D341Med (cell line): ENCODE measurements at regions not wholly inside any gene's neighbourhood (a gene's known extent, or its start where the extent isn't known, plus 50 kb on each side); places are given as distances from the start of the nearest gene placed in this dataset.

Source experiments
- DNase-seq: peaks from one replicate; pipeline ENCODE4 v3.0.0; 2012; ENCODE audit warnings: low spot score

DNA sequence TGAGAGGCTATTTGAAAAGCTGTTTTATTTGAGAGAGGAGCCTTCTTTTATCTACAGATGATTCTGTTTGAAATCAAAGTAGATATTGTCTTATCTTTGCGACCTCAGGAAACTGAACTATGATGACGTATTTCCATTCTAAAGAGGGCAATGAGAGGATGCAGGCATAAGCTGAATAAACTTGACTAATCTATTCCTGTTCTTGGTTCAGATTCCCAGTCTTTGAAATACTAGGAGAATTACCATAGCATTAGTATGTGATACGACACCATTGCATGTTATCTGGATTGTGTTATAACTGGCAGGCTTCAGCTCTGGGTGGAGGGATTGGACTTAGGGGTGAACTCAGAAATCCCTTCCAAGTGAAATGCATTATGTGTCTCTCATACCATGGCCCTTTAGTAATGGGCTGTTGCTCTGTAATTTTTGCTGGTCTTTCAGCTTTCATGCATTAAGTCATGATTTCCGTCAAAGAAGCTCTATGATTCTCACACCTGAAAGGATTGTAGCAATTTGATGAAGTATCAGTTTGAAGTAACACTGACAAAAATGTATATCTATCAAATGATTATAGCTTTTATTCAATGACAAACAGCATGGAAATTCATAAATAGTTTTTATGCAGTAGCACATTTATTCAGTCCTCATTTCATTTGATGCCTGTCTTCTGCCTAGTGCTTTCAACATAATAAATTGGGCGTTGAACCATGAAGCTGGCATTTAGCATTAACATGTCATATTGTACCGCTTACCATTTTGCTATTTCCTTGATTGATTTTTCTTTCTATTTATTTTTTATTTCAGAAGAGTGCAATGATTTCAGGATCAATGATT is 138.4 kb upstream of the SPACA1 start:
- no peak for DNase-seq

DNA sequence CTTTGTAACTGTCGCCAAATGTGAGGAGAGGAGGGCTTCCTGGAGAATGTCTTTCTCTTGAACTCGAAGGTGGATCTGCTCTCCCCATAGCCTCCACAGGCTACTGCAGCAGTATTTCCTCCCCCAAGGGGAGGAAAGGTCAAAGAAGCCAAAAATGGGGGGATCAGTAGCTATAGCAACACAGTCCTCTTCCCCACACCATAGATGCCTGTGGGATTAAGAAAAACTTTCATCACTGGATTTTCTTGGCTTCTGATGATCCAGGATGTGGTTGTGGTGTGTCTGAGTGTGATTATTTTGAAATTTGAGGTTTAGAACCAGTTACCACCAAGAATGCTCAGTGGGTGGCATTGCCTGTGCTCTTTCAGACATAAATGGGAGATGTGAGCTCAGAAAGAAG is 140.1 kb upstream of the SPACA1 start:
- DNase-seq, result no peak

DNA sequence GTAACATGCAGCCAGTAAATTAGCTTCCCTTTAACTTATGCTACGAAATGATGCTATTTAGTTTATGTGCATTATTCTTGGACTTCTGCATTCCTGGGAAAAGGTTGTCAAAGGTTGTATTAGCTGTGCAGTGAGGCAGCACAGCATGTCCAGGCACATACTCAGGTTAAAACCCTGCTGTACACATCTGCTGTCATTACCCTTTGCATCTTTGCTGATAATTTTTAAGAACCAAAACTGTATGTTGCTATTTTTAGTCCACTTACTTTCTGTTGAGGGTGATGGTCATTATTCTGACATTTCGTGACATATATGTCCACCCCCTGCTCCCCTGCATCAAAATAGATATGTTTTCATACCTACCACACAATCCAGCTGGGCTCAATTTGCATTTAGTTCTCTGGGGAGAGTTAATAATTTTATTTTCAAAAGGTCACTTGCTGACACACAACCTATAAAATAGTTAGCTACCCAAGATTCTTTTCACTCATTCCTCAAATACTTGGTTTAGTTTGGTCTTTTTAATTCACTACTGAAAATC is 142.5 kb upstream of the SPACA1 start:
- no peak for DNase-seq

DNA sequence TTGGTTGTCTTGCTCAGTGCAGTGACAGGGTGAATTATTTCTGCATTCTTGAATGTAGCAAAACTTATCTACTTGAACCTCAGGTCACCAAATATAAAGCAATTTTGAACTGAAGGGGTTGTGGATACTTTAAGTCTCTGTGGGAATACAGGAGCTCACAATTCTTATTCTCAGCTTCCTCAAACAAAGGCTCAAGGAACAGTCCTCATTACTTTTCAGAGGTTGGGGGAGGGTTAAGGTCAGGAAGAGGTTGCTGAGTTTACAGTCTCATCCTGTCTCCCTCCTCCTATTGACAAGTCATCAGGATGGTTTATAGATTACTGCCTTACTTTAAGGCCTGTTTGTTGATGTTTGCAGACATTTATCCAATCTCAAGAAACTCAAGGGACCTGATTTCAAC is 143.6 kb upstream of the SPACA1 start:
- DNase-seq, result no peak

DNA sequence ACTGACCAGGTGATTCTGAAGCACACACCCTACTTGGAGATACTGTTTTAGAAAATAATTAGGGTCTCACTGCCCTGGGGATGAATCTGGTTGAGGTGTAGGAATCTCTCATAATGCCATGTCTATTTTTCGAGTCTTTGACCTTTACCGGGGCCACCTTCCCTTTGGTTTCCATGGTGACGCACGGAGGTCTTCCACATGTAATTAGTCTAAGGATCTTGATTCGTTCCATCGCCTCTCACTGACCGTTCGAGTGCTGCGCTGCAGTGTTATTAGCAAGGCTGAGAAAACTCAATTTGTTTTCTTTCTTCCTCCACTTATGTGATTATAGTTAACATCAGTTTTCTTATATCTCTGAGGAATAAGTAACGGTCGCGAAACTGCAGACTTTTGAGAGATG is 144.3 kb upstream of the SPACA1 start:
- no peak for DNase-seq

DNA sequence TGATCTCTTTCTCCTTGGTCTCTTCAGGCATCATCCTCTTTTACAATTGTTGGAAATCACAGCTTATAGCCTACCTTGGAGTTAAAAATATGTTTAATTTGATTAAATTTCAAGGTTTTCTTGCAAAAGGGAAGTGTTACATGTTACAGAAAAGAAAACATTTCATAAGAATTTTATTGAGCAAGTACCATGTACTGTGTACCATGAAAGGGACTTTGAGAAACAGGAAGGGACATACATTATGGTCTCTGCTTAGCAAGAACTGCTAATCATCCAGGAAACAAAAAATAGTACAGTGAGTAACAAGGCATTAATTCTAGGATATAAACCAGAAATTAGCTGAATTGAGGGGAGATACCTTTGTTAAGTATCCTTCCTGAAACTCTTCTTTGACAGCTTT is 145.3 kb upstream of the SPACA1 start:
- DNase-seq, result no peak

DNA sequence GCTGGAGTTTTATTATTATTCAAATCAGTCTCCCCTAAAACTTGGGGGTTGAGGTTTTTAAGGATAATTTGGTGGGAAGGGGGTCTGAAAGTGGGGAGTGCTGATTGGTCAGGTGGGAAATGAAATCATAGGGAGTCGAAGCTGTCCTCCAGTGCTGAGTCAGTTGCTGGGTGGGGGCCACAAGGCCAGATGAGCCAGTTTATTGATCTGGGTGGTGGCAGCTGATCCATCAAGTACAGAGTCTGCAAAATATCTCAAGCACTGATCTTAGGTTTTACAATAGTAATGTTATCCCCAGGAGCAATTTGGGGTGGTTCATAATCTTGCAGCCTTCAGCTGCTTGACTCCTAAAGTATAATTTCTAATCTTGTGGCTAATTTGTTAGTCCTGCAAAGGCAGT is 146.0 kb upstream of the SPACA1 start:
- no peak for DNase-seq

DNA sequence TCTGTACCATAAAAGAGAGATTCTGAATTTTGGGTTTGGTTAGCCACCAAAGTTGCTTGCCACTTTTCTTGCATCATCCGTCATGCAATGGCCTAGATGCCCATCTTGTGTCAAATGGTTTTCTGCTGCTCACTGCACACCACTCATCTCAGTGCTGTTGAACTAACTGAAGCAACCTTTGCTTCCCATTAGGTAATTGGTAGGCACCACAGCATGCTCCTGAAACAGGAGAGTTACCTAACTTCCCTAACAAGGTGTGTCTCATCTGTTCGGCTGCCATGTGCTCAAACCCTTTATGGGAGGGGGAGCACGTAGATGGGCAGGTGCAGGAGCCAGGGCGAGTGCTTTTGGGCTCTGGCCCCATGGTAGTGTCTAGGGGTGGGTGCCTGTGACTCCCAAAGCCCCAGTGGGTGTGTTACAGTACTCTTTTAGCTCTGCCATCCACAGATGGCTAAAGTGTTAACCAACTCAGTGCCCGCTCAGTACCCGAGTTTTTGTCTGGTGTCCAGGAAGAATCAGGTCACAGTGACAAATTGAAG is 147.4 kb upstream of the SPACA1 start:
- DNase-seq, result no peak

DNA sequence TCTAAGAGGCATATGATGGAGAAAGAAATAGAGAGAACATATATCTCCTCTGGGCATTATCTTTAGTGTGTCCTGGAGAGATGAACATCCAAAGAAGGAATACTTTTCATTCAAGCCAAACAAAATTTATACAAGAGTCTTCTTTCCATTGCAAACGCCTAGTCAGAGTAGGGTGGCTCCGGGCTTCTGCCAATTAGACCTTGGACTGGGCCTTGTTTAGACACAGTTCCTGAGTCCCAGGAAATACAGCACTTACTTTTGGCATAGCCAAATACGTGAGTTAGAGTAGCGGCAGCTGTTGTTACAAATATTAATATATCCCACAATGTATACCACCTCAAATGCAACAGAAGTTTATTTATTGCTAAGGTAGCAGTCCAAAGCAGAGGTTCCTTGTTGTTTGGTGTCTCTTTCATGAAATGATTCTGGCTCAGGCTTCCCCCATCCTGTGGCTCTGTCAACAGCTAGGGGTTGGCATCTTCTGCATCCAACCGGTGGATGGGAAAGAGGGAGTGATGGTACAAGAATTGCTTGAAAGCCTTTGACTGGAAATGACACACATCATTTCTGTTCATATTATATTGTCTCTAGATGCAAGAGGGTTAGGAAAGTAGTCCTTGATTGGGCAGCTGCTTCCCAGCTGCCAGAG is 148.0 kb upstream of the SPACA1 start:
- DNase-seq, result no peak

DNA sequence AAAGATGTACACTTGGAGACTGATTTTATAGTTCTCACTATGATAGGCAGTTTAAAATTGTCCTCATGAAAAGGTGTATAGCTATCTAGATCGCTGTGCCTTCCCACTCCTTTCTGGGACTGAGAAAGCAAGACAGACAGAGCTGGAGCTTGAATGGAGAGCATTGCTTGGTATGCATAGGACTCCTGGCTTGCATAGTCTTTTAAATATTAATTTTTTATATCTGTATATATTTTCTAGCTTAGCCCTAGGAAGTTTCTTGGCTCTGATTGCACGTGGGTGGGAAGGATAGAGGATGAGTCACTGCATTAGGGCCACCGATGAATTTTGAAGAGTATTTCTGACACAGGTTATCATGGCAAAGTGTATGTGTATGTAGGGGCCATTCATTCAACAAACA is 150.0 kb upstream of the SPACA1 start:
- no peak for DNase-seq

DNA sequence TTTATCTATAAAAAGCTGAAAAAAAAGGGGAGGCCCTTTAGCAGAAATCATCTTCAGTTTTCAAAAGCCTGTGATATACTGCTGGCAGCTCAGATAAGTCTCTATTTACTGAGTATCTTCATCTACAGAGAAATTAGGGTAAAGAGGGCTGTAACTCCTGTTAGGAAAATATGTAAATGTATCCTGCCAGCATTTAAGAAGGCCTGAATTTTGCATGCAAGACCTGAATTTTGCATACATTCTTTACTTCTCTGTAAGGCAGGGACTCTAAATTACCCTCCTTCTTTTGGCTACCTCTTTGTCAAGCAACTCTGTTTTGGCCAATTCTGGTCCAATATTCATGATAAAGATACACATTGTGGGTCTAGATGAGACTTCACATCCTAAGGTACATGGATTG is 150.6 kb upstream of the SPACA1 start:
- no peak for DNase-seq

DNA sequence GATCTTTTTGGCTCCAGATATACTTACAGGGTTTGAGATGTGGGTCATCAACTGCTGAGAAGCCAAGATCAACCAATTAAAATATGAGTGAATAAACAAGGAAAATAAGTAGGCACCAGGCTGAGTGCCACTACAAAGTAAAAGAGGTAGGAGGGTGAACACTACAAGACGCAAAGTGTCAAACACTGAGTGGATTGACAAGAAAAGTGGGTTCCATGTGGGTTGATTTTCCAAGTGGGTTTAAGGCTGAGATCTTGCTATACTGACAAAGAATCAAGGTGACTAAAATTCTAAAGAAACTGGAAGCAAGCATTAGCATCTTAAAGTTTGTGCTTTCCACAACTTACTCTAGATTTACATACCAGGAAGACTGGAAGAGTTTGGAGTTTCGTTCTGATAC is 160.4 kb upstream of the SPACA1 start:
- DNase-seq, result no peak

DNA sequence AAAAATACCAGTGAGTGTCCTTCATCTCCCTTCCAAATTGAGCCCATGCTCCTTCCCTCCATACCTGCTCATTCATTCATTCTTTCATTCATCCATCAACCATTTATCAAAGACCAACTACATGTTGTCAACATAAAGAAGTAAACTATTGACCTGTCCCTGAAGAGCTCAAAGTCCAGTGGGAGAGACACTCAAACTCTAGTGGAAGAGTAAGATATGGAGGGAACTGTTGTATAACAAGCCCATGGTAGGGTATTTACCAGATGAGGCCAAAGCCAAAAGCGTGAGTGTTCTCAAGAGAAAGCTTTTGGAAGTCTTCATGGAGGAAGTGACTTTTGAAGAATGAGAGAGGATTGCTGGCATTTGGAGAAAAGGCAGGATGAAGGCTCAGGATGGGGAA is 163.4 kb upstream of the SPACA1 start:
- DNase-seq, result no peak

DNA sequence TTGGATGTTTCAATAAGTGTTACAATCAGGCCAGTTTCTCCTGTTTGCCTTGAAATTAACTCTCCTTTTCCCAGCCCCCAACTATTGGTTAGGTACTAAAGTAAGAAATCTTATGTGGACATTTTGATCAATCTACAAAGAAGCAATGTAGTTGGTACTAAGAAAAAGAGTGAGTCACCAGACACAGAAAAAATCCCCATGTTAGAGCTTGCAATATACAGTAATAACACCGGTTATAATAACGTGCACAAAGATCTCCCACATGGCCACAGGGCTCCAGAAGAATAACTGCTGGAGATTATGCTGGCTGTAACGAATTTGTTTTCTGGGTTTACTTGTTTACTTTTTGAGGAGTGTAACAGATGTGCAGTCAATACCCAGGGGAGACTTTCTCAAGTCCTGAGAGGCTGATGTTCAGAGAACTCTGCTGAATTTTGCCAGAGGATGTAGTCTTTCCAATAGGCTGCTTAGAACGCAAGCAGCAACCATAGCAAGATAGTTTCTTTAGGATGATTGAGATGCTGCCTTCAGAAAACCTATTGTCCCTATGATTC is 166.2 kb upstream of the SPACA1 start:
- DNase-seq, result no peak

DNA sequence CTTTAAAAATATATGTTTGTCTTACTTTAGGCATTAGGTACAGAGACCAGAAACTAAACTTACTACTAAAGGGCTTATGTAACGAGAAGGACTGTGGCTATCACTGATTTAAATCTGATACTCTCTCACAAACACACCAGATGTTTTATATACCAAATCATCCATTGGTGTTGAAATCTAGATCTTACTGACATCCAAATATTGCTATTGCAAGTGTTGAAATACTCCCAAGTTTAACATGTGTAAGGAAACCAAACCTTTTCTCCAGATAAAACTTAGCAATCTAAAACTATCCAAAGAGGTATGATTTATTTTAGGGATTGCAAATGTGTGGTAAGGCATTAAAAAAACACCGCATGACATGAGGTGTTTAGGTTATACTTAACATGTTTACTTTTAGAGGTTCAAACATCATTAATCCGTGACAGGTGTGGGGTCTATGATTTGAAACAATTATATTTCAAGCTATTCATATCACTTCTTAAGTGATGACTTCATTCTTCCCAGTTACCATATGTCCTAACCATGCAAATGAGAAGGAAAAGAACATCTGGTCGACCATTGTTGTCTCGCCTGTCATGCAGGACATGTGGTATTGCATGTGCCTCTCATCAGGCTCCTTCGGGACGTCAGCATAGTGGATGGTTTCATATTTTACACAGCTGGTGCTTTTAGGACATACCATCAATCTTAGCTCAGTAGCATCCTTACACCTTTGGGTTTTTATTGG is 168.3 kb upstream of the SPACA1 start:
- peak; percentile 33 for DNase-seq

DNA sequence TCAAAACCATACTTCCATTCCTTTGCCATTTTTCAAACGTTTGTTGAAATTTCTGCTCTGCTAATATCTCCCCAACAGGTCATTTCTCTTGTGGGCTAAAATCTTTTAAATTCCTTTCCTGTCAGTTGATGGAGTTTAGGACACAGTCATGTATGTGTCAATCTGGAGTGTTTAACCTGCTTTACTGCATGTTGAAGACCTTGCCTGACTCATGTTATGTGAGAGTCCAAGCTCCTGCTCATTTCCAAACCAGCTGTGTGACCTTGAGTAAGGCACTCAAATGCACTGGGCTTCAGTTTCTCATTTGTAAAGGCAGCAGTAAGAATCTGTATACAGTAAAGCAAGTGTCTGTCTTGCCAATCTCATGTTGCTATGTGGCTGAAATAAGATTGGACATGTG is 171.9 kb upstream of the SPACA1 start:
- DNase-seq, result no peak

DNA sequence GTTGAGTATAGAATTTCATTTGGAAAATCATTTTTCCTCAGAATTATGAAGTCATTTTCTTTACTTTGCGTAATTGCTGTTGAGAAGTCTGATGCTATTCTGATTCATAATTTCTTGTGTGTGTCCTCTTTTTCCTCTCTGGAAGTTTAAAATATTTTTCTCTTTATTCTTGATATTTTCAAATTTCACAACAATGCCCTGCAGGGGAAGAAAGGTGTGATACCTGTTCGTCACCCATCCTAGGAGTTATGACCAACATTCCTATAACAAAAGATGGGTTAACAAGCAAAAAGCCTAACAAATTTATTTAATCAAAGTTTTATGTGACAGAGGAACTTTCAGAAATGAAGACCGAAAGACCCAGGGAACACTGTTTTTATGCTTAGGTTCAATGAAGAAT is 171.5 kb upstream of the AKIRIN2 start:
- no peak for DNase-seq

DNA sequence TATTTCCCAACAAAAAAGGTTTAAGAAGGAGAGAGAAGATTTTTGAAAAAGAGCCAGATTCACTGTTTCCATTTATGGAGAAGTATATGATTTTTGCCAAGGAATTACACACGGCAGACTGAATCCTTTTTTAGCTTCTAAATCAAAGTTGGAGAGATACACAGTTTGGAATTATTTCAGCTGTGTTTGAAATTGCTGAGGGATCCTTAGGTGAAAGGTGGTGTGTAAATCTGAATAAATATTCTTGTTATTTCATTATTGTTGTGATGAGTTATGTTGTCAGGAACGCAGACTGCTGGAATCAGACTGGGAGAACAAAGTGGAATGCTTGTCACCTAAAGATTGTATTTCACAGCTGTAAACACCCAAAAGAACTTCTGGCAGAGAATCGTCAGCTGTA is 168.5 kb upstream of the AKIRIN2 start:
- no peak for DNase-seq

DNA sequence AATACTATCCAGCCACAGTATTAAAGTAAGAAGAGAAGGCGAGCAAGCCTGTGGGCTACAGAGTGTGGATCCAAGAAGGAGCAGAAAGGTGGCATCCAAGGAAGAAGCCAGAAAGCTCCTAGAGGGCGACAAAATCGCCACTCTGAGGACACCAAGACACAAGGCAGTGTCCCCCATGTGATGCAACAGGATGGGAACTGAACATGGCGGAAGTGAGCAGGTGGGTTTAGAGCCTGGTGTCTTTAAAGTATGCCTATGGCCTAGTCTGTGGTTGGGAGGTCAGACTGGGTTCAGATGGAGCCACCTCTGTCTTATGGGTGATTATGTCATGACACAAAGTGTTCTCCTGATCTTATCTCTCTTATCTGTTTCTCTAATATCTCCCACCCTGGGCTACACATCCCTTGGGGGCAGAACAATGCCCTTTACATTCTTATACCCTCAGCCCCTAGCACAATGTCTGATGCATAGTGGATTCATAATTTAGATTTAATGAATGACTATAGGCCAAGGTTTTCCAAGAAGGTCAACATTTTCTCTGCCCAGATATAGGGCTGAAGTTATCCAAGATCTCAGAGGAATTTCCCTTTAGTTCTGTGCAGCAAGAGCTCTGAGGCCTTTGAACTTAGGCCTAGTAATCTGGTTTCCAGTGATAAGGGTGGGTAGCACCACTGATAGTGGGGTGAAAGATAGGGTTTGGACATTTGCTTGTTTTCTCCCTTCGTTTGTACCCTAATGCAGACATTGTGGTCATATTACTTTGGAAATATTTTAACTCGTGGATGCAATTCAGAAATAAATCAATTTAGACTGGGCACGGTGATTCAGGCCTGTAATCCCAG is 167.3 kb upstream of the AKIRIN2 start:
- no peak for DNase-seq

DNA sequence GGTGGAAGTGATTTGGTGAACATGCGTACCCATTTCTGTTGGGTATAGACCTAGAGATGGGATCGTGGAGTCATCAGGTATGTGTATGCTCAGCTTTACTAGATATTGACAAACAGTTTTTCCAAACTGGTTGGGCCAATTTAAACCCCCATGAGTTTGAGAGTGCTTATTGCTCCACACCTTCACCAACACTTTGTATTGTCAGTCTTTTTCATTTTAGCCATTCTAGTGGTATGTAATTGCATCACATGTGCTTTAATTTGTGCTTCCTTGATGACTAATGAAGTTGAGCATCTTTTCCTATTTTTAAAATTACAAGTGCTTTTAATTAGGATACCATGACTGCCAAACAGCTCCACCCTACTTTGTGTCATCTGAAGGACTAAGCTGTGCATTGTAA is 158.9 kb upstream of the AKIRIN2 start:
- DNase-seq, result no peak

DNA sequence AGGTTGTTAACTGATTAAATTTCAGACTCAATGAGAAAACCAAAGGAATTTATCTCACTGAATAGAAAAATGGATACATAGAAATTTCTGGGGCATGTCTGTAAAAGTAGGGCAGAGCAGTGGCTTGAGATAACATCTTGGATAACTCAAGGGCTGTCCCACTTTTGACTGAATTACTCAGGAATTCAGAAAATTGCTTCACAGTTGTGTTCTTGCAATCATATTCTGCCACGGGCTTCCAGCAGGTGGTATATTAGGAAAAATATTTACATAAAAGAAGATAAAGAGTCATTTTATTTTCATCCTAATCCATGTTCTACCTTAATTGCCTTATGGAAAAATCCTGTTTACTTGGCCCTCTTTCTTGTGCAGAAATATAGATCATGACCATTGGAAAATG is 156.4 kb upstream of the AKIRIN2 start:
- DNase-seq, result no peak
